RWPE2 (cell line): ENCODE measurements at regions not wholly inside any gene's neighbourhood (a gene's known extent, or its start where the extent isn't known, plus 50 kb on each side); places are given as distances from the start of the nearest gene placed in this dataset.

Experiments used
- ATAC-seq: fragments of 200-7000 bp; cut with Tn5 transposase; 3 replicates; pipeline ENCODE4 v1.9.1; 2021; ENCODE audit warnings: low read depth
- DNase-seq: peaks from one replicate; pipeline ENCODE4 v3.0.0-alpha.2; 2020; ENCODE audit warnings: low spot score
- H3K27ac ChIP-seq: fragments of 450-650 bp; 2 replicates; pipeline ENCODE4 v1.5.1; 2017; ENCODE audit warnings: mild to moderate bottlenecking; ENCODE audit not compliant: poor library complexity, severe bottlenecking
- H3K27me3 ChIP-seq: fragments of 250-450 bp; sonication (Bioruptor Pico); 2 replicates; pipeline ENCODE4 v1.5.1; 2021; ENCODE audit warnings: mild to moderate bottlenecking, moderate library complexity; ENCODE audit not compliant: insufficient read depth, poor library complexity, severe bottlenecking
- H3K36me3 ChIP-seq: fragments of 250-450 bp; sonication (Bioruptor Pico); 2 replicates; pipeline ENCODE4 v1.5.1; 2020; ENCODE audit warnings: low read depth, mild to moderate bottlenecking, moderate library complexity
- H3K4me1 ChIP-seq: fragments of 250-450 bp; sonication (Bioruptor Pico); 2 replicates; pipeline ENCODE4 v1.5.1; 2021; ENCODE audit warnings: mild to moderate bottlenecking, moderate library complexity; ENCODE audit not compliant: insufficient read depth, poor library complexity, severe bottlenecking
- H3K4me3 ChIP-seq: fragments of 250-450 bp; sonication (Bioruptor Pico); 2 replicates; pipeline ENCODE4 v1.5.1; 2021; ENCODE audit warnings: mild to moderate bottlenecking, moderate library complexity; ENCODE audit not compliant: severe bottlenecking
- H3K9me3 ChIP-seq: fragments of 250-450 bp; sonication (Bioruptor Pico); 2 replicates; pipeline ENCODE4 v1.5.1; 2021; ENCODE audit warnings: mild to moderate bottlenecking, moderate library complexity; ENCODE audit not compliant: severe bottlenecking
- TF ChIP-seq, protein P1 (sequence below): fragments of 450-650 bp; IDR thresholded peaks from one replicate; pipeline ENCODE4 v1.5.1; 2017; ENCODE audit warnings: mild to moderate bottlenecking, moderate library complexity; ENCODE audit not compliant: poor library complexity, severe bottlenecking

DNA sequence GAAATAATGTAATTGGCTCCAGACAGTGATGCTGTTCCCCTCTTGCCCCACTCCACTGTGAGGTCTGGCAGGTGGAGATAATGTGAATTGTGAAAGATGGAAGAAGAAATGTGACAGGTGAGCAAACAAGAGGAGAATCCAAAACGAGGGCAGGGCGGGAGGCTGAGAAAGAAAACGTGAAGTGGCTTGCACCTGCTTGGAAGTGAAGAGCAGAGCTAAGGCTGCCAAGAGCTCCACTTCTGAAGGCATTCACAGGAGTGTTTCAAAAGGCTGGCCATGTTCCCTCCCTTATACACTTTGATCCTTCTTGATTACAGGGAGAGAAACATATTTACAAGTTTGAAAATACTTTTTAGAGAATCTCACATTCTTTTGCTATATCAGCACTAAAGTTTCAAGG is 359.4 kb downstream of the EPHA7 start:
- TF ChIP-seq, protein P1, sequence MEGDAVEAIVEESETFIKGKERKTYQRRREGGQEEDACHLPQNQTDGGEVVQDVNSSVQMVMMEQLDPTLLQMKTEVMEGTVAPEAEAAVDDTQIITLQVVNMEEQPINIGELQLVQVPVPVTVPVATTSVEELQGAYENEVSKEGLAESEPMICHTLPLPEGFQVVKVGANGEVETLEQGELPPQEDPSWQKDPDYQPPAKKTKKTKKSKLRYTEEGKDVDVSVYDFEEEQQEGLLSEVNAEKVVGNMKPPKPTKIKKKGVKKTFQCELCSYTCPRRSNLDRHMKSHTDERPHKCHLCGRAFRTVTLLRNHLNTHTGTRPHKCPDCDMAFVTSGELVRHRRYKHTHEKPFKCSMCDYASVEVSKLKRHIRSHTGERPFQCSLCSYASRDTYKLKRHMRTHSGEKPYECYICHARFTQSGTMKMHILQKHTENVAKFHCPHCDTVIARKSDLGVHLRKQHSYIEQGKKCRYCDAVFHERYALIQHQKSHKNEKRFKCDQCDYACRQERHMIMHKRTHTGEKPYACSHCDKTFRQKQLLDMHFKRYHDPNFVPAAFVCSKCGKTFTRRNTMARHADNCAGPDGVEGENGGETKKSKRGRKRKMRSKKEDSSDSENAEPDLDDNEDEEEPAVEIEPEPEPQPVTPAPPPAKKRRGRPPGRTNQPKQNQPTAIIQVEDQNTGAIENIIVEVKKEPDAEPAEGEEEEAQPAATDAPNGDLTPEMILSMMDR, result no peak
- H3K36me3 ChIP-seq, result no peaks in the 10 kb centered on the region
- no peak for DNase-seq
- H3K4me3 ChIP-seq, result no peak overlapping the region
- H3K27me3 ChIP-seq, result peaks cover 4% of the 10 kb centered on the region
- H3K9me3 ChIP-seq, result no peaks in the 10 kb centered on the region
- H3K4me1 ChIP-seq, result no peaks in the 10 kb centered on the region
- H3K27ac ChIP-seq, result no peak overlapping the region
- no peak for ATAC-seq

DNA sequence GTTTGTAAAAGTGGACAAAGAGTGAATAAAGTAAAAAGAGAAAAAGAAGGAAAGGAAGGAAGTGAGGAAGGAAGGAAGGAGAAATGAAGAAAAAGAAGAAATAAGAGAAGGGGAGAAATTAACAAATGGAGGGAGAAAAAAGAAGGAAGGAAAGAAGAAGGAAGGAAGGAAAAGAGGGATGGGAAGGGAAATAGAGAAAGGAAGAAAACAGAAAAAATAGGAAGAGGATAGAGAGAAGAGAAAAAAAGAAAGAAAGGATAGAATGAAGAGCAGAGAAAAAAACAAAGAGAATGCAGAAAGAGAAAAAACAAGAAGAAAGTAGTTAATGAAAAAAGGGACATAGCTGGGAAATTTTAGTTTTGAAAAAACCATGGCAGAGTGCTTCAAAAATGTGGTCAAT is 361.8 kb downstream of the EPHA7 start:
- no peaks in the 10 kb centered on the region for H3K4me1 ChIP-seq
- ATAC-seq, result no peak
- peaks cover 4% of the 10 kb centered on the region for H3K27me3 ChIP-seq
- DNase-seq, result no peak
- no peak overlapping the region for H3K27ac ChIP-seq
- TF ChIP-seq, protein P1, result no peak
- no peaks in the 10 kb centered on the region for H3K9me3 ChIP-seq
- no peaks in the 10 kb centered on the region for H3K36me3 ChIP-seq
- no peak overlapping the region for H3K4me3 ChIP-seq

DNA sequence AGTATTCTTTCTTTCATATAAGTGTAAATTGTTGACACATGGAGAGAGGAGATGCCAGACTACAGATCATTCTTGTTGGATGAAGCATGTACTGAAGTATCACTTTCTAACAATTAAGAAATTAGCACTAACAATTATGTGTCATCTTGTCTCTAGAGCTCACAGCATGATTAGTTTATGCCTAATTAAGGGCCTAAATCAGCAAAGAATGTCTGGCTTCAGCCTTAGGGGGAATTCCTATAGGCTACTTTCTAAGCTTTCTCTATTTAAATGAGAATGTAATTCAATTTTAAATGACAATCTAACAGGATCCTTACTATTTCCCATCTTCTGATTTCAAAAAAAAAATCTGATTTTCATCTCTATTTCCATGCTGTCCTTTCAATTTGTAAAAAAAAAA is 371.0 kb downstream of the EPHA7 start:
- no peaks in the 10 kb centered on the region for H3K9me3 ChIP-seq
- ATAC-seq, result no peak
- no peak overlapping the region for H3K27ac ChIP-seq
- no peak for DNase-seq
- H3K4me3 ChIP-seq, result no peak overlapping the region
- TF ChIP-seq, protein P1, result no peak
- H3K27me3 ChIP-seq, result peaks cover 4% of the 10 kb centered on the region
- H3K36me3 ChIP-seq, result no peaks in the 10 kb centered on the region
- H3K4me1 ChIP-seq, result no peaks in the 10 kb centered on the region

DNA sequence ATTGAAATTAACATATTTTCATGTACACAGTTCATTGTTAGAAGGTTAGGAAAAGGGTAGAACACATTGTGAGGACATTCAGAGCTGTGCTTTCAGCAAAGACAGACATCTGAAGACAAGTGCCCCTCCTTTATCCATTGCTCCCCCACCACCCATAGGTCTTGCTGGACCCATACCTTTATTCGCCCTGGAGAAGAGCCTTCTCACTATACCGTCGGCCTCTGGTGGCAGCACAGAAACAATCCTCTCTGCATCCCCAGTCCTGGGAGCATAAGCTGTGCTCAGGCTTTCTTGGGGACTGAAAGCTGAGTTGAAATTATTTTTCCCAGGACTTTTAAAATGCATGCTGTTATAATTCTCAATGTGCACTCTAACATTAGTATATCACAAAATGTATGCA is 372.3 kb downstream of the EPHA7 start:
- TF ChIP-seq, protein P1, result no peak
- H3K36me3 ChIP-seq, result no peaks in the 10 kb centered on the region
- ATAC-seq (no peak), DNase-seq (no peak)
- H3K4me3 ChIP-seq, result no peak overlapping the region
- no peaks in the 10 kb centered on the region for H3K9me3 ChIP-seq
- H3K4me1 ChIP-seq, result no peaks in the 10 kb centered on the region
- peaks cover 4% of the 10 kb centered on the region for H3K27me3 ChIP-seq
- H3K27ac ChIP-seq, result no peak overlapping the region

DNA sequence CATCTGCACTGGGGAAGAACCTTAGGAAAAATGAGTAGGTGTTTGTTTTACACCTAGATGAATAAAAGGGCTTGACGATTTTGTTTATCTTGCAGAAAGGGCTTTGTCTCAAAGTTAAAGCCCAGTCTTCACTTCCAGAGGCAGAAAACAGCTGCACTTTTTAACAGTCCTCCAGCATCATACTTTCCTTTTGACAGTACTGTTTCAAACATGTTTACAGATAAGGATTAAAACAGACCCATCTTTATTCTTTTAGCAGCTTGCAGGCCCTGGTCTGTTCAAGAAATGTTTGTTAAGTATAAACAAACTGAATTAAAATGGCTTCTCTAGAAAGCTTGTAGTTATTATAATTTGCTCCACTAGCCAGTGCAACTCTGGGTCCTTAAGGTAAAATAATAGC is 374.2 kb downstream of the EPHA7 start:
- no peak for ATAC-seq
- Histone ChIP-seq H3K4me3 (no peak overlapping the region), H3K36me3 (no peaks in the 10 kb centered on the region), H3K9me3 (no peaks in the 10 kb centered on the region), H3K27ac (no peak overlapping the region), H3K4me1 (no peaks in the 10 kb centered on the region), H3K27me3 (peaks cover 4% of the 10 kb centered on the region)
- TF ChIP-seq, protein P1, result no peak
- no peak for DNase-seq
